ENCODE measurements at regions not wholly inside any gene's neighbourhood (a gene's known extent, or its start where the extent isn't known, plus 50 kb on each side); places are given as distances from the start of the nearest gene placed in this dataset.
"Not testable (repeated sequence)": the region's sequence is repeated elsewhere in the genome, so short reads cannot be mapped to it uniquely, and the experiment has no call there.

DNA sequence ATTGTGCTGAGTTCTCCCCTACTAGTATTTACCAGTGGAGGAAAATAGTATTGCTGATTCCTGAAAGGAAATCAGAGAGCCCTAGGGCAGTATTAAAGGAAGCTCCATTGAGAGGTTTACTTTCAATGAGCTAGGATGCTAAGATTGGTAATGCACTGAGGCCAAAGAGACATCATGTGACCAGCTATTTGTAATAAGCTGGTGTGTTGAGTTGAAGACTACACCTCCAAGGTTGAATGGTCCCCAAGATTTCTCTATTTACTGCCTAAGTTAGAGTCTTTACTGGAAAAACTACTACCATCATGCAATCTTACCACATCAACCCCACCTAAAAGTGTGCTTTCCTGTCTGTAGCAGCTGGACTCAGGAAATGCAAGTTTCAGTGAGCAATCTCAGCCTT, 151.5 kb upstream of the GJE1 start:
- no peak for DNase-seq (ENCODE audit: low spot score)
- TF ChIP-seq, protein P1, sequence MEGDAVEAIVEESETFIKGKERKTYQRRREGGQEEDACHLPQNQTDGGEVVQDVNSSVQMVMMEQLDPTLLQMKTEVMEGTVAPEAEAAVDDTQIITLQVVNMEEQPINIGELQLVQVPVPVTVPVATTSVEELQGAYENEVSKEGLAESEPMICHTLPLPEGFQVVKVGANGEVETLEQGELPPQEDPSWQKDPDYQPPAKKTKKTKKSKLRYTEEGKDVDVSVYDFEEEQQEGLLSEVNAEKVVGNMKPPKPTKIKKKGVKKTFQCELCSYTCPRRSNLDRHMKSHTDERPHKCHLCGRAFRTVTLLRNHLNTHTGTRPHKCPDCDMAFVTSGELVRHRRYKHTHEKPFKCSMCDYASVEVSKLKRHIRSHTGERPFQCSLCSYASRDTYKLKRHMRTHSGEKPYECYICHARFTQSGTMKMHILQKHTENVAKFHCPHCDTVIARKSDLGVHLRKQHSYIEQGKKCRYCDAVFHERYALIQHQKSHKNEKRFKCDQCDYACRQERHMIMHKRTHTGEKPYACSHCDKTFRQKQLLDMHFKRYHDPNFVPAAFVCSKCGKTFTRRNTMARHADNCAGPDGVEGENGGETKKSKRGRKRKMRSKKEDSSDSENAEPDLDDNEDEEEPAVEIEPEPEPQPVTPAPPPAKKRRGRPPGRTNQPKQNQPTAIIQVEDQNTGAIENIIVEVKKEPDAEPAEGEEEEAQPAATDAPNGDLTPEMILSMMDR (IDR thresholded peaks at IDR 0.05; ENCODE audit: extremely low read depth, insufficient read depth, missing control alignments): no peak
- in situ Hi-C loops (cut with MboI; ENCODE audit: low pct_unique_long_range_greater_than_20kb, low sequenced_read_pairs, unreplicated experiment): loop anchor here (25.0 kb wide), 1 partner anchor 131 kb away; no protein-coding TSS in a partner anchor

GRCh38 chr6:141977782-141978181, 154.9 kb upstream of the GJE1 start:
- no peak for DNase-seq (ENCODE audit: low spot score)
- TF ChIP-seq, protein P1 (IDR thresholded peaks at IDR 0.05; ENCODE audit: extremely low read depth, insufficient read depth, missing control alignments): no peak
- in situ Hi-C loops (cut with MboI; ENCODE audit: low pct_unique_long_range_greater_than_20kb, low sequenced_read_pairs, unreplicated experiment): loop anchor here (25.0 kb wide), 1 partner anchor 135 kb away; no protein-coding TSS in a partner anchor

- no peak for DNase-seq (ENCODE audit: low spot score)
- TF ChIP-seq, protein P1 (IDR thresholded peaks at IDR 0.05; ENCODE audit: extremely low read depth, insufficient read depth, missing control alignments): no peak
- in situ Hi-C loops (cut with MboI; ENCODE audit: low pct_unique_long_range_greater_than_20kb, low sequenced_read_pairs, unreplicated experiment): loop anchor here (25.0 kb wide), 1 partner anchor 135 kb away; no protein-coding TSS in a partner anchor
Observed at GRCh38 chr6:141976994-141977393, 155.7 kb upstream of the GJE1 start.

GRCh38 chr6:141969768-141970415, 162.8 kb upstream of the GJE1 start:
- DNase-seq (ENCODE audit: low spot score); in situ Hi-C loops (cut with MboI; ENCODE audit: low pct_unique_long_range_greater_than_20kb, low sequenced_read_pairs, unreplicated experiment): not testable (repeated sequence)

- no peak for DNase-seq (ENCODE audit: low spot score)
- TF ChIP-seq, protein P1 (IDR thresholded peaks at IDR 0.05; ENCODE audit: extremely low read depth, insufficient read depth, missing control alignments): no peak
- in situ Hi-C loops (cut with MboI; ENCODE audit: low pct_unique_long_range_greater_than_20kb, low sequenced_read_pairs, unreplicated experiment): no loop called here
Observed at GRCh38 chr6:141969201-141969600, 163.5 kb upstream of the GJE1 start.

GRCh38 chr6:141968632-141969031, 164.1 kb upstream of the GJE1 start:
- in situ Hi-C loops (cut with MboI; ENCODE audit: low pct_unique_long_range_greater_than_20kb, low sequenced_read_pairs, unreplicated experiment): no loop called here
- TF ChIP-seq, protein P1 (IDR thresholded peaks at IDR 0.05; ENCODE audit: extremely low read depth, insufficient read depth, missing control alignments): no peak

DNA sequence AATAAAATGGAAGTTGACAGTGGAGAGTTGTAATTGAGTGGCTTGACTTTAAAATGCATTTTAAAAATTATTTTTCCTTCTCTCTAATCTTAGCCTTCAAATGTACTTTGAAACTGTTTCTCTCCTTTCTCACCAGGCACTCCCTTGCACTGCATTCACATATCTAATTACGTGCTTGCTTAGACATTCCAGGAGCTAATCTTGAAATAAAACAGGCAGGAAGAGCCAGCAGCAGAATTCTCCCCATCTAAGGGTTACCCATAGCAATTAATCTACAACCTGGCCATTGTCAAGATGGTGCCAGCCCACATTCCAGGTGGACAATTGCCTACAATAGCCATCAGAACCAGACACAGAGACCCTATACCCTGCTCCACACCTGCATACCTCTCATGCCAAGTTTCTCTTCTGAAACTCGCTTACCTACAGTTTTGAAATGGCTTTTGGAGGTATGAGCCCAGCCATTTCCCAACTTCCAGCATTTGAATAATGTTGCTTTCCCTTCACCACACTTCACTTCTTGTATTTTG, 167.6 kb upstream of the GJE1 start:
- in situ Hi-C loops (cut with MboI; ENCODE audit: low pct_unique_long_range_greater_than_20kb, low sequenced_read_pairs, unreplicated experiment): no loop called here
- no peak for DNase-seq (ENCODE audit: low spot score)
- TF ChIP-seq, protein P1 (IDR thresholded peaks at IDR 0.05; ENCODE audit: extremely low read depth, insufficient read depth, missing control alignments): no peak

More at GRCh38 chr6:141968632-141969031, 164.1 kb upstream of the GJE1 start:
- DNase-seq (ENCODE audit: low spot score): no peak
